K562 (cell line): ENCODE measurements at regions not wholly inside any gene's neighbourhood (a gene's known extent, or its start where the extent isn't known, plus 50 kb on each side); places are given as distances from the start of the nearest gene placed in this dataset.

ENCODE experiments used
- ARID4B ChIP-seq: sonication (generic); formaldehyde crosslinking; IDR thresholded peaks from 2 replicates; pipeline ENCODE4 v1.8.0; 2022; ENCODE audit warnings: mild to moderate bottlenecking, missing genetic modification reagents
- ATF3 ChIP-seq, 2 experiments: fragments of 450-650 bp in 1 of 2; sonication (generic) in 1 of 2; formaldehyde crosslinking in 1 of 2; IDR thresholded peaks in 1 of 2; conservative IDR thresholded peaks in 1 of 2; 2 replicates each; pipeline versions ENCODE4 v1.6.1 to v1.8.1; 2016 to 2023; ENCODE audit warnings: mild to moderate bottlenecking in 2 of 2, moderate library complexity in 2 of 2, inconsistent platforms in 1 of 2, missing genetic modification reagents in 1 of 2
- CHCHD3 ChIP-seq: fragments of 250-450 bp; sonication (Bioruptor Pico); IDR thresholded peaks from 2 replicates; pipeline ENCODE4 v2.1.2; 2022; ENCODE audit warnings: mild to moderate bottlenecking
- CREM ChIP-seq: IDR thresholded peaks from 2 replicates; pipeline ENCODE4 v1.6.1; 2014; ENCODE audit warnings: antibody characterized with exemption, low read depth
- EGR1 ChIP-seq: fragments of 450-650 bp; conservative IDR thresholded peaks from 2 replicates; pipeline ENCODE4 v1.6.1; 2017; ENCODE audit warnings: mild to moderate bottlenecking
- ETV6 ChIP-seq, 3 experiments: fragments of 150-350 bp in 1 of 3; sonication (generic) in 1 of 3; formaldehyde crosslinking in 1 of 3; IDR thresholded peaks; 2 replicates each; pipeline versions ENCODE4 v1.6.1 to v1.8.0; 2014 to 2022; ENCODE audit warnings: borderline replicate concordance in 2 of 3, low read depth in 2 of 3, antibody characterized with exemption in 1 of 3, low read length in 1 of 3, mild to moderate bottlenecking in 1 of 3, missing genetic modification reagents in 1 of 3
- FOXA3 ChIP-seq, 2 experiments: fragments of 450-650 bp in 1 of 2; sonication (generic) in 1 of 2; formaldehyde crosslinking; IDR thresholded peaks in 1 of 2; conservative IDR thresholded peaks in 1 of 2; 2 replicates each; pipeline versions ENCODE4 v1.4.0 to v1.8.0; 2020 to 2022; ENCODE audit warnings: mild to moderate bottlenecking in 2 of 2, missing genetic modification reagents in 1 of 2
- HMGXB4 ChIP-seq: sonication (generic); formaldehyde crosslinking; IDR thresholded peaks from 2 replicates; pipeline ENCODE4 v1.8.1; 2023; ENCODE audit warnings: mild to moderate bottlenecking, missing genetic modification reagents
- JUND ChIP-seq, 2 experiments: IDR thresholded peaks; 2 replicates in 1 of 2; 3 replicates in 1 of 2; pipeline ENCODE4 v1.6.1; 2011; ENCODE audit warnings: borderline replicate concordance in 2 of 2, low read depth in 2 of 2, low read length in 2 of 2, improper control_type of control experiment in 1 of 2, missing biosample characterization in 1 of 2, missing genetic modification characterization in 1 of 2, missing genetic modification reagents in 1 of 2
- MTF1 ChIP-seq: fragments of 250-450 bp; sonication (Bioruptor Pico); IDR thresholded peaks from 2 replicates; pipeline ENCODE4 v1.9.0; 2021; ENCODE audit warnings: moderate library complexity, mild to moderate bottlenecking, inconsistent platforms, borderline replicate concordance
- NFIX ChIP-seq: fragments of 250-450 bp; sonication (Bioruptor Pico); IDR thresholded peaks from 2 replicates; pipeline ENCODE4 v1.4.0; 2020; ENCODE audit warnings: low read depth, mild to moderate bottlenecking, moderate library complexity
- RHOXF2B ChIP-seq: fragments of 250-450 bp; sonication (Bioruptor Pico); conservative IDR thresholded peaks from 2 replicates; pipeline ENCODE4 v1.5.1; 2021
- RNF2 ChIP-seq: sonication (generic); IDR thresholded peaks from 2 replicates; pipeline ENCODE4 v1.6.1; 2016
- SRF ChIP-seq, 2 experiments: fragments of 250-450, 450-650 bp in 1 of 2; sonication (Bioruptor Pico) in 1 of 2; sonication (generic) in 1 of 2; formaldehyde crosslinking; IDR thresholded peaks; 2 replicates each; pipeline versions ENCODE4 v1.5.0 to v1.5.1; 2020 to 2022; ENCODE audit warnings: mild to moderate bottlenecking in 1 of 2, missing genetic modification reagents in 1 of 2
- SUPT5H ChIP-seq: fragments of 450-650 bp; IDR thresholded peaks from 2 replicates; pipeline ENCODE4 v1.6.1; 2016
- TAL1 ChIP-seq: fragments of 450-650 bp; IDR thresholded peaks from 2 replicates; pipeline ENCODE4 v1.6.1; 2016; ENCODE audit warnings: mild to moderate bottlenecking
- TFE3 ChIP-seq: fragments of 450-650 bp; formaldehyde crosslinking; IDR thresholded peaks from 2 replicates; pipeline ENCODE4 v1.4.0; 2020; ENCODE audit warnings: mild to moderate bottlenecking, mixed read lengths

GRCh38 chr7:47669178-47669891 is 87.4 kb upstream of the TNS3 start (continued):
- TF ChIP-seq ATF3 (IDR thresholded peaks at IDR 0.05) (peak; percentile 84), ATF3 (CRISPR knock-in tag; conservative IDR thresholded peaks at IDR 0.05) (no peak; the same call in 1 of the 2 replicates), CREM (0 out of 2 replicates have a peak, but pooled peaks have one; percentile 50), EGR1 (no peak), ETV6 (IDR thresholded peaks at IDR 0.05; ENCODE audit: borderline replicate concordance in 1 of 2, low read depth in 2 of 2, low read length in 1 of 2) (no peak), ETV6 (CRISPR knock-in tag; IDR thresholded peaks at IDR 0.05; ENCODE audit: borderline replicate concordance) (no peak), FOXA3 (CRISPR knock-in tag; conservative IDR thresholded peaks at IDR 0.05 in 1 of 2, IDR thresholded peaks at IDR 0.05 in 1 of 2) (no peak), TAL1 (no peak), SRF (CRISPR knock-in tag; IDR thresholded peaks at IDR 0.05) (no peak), HMGXB4 (no peak), NFIX (CRISPR knock-in tag) (no peak), RNF2 (no peak; the same call in 1 of the 2 replicates), JUND (IDR thresholded peaks at IDR 0.05; ENCODE audit: borderline replicate concordance, low read depth, low read length) (peak; percentile 92), JUND (tag; IDR thresholded peaks at IDR 0.05; ENCODE audit: borderline replicate concordance, low read depth, low read length) (peak; percentile 84), SUPT5H (no peak), RHOXF2B (CRISPR knock-in tag) (no peak), TFE3 (CRISPR knock-in tag) (no peak), MTF1 (CRISPR knock-in tag) (no peak), ARID4B (CRISPR knock-in tag) (no peak), CHCHD3 (no peak)
